Pancreas (tissue), 10 donors: ENCODE measurements at regions not wholly inside any gene's neighbourhood (a gene's known extent, or its start where the extent isn't known, plus 50 kb on each side); places are given as distances from the start of the nearest gene placed in this dataset.

ENCODE experiments used
- ATAC-seq, 4 donors: fragments of 200-7000 bp; cut with Tn5 transposase; one replicate each; pipeline versions ENCODE4 v1.8.0 to v1.9.1; 2020; ENCODE audit warnings: mild to moderate bottlenecking in 4 of 4, moderate library complexity in 4 of 4
- DNase-seq, 6 donors: peaks; one replicate each; pipeline ENCODE4 v3.0.0-alpha.2; 2020
- FAIRE-seq: peaks from 2 replicates; lab custom pipeline; 2012; peaks lifted over from hg19 to GRCh38; lab: Jason Lieb, UNC
- H3K27ac ChIP-seq, 4 donors: fragments of 200-600 bp; sonication (generic); 1 replicate in 3 of 4; 2 replicates in 1 of 4; pipeline versions ENCODE4 v1.5.0 to v1.8.0; 2020
- H3K27me3 ChIP-seq, 4 donors: fragments of 200-600 bp; one replicate each; pipeline ENCODE4 v1.8.0; 2021
- H3K36me3 ChIP-seq, 3 donors: fragments of 200-600 bp; sonication (generic) in 1 of 3; one replicate each; pipeline versions ENCODE4 v1.5.0 to v1.8.0; 2020 to 2021
- H3K4me1 ChIP-seq, 3 donors: fragments of 200-600 bp; one replicate each; pipeline ENCODE4 v1.8.0; 2021
- H3K4me3 ChIP-seq, 4 donors: fragments of 200-600 bp; sonication (generic) in 2 of 4; one replicate each; pipeline versions ENCODE4 v1.5.0 to v1.8.0; 2020 to 2021
- H3K9me3 ChIP-seq, 4 donors: fragments of 200-600 bp; one replicate each; pipeline ENCODE4 v1.8.0; 2021
- WGBS, 2 donors: extraction: QIAGEN DNeasy Blood & Tissue Kit; methylation state at CpG; one replicate each; pipeline ENCODE4 v1.1.7; 2013; 5-methylcytosine and 5-hydroxymethylcytosine counted together
- intact Hi-C, 3 donors: fragments of 100-400 bp; cut with DNase I; formaldehyde crosslinking; loops; one replicate each; pipeline versions ENCODE4 v1.11.1 to v1.14.2; 2022
- TF ChIP-seq, protein P1 (sequence below), 4 donors: fragments of 200-600 bp; sonication (generic) in 3 of 4; IDR thresholded peaks; one replicate each; pipeline versions ENCODE4 v1.5.0 to v1.8.0; 2021; ENCODE audit warnings: antibody characterized with exemption in 4 of 4
- donor health status: healthy with polysubstance abuse.
- donor health status: DM: no; HTN: no; CAD: no; lungs with moderate emphysema.
- donor health status: DM: no; HTN: no; CAD: no.
- donor health status: control.
- donor health status: control.
- donor health status: Bipolar disorder and iron deficiency.
- donor health status: DM: yes; HTN: yes; CAD: no.
- donor health status: DM: no; HTN: no; CAD: no.
- donor health status: DM: no; HTN: no; CAD: no.
- donor health status: DM: yes; HTN: yes; CAD: no.

- Histone ChIP-seq H3K4me1 (no peaks in the 10 kb centered on the region), H3K9me3 (no peaks in the 10 kb centered on the region), H3K36me3 (no peaks in the 10 kb centered on the region), H3K27me3 (no peaks in the 10 kb centered on the region), H3K4me3 (no peak overlapping the region), H3K27ac (no peak overlapping the region)
- intact Hi-C loops: no loop called here
- ATAC-seq (no peak), FAIRE-seq (no peak), DNase-seq (no peak)
- TF ChIP-seq, protein P1, sequence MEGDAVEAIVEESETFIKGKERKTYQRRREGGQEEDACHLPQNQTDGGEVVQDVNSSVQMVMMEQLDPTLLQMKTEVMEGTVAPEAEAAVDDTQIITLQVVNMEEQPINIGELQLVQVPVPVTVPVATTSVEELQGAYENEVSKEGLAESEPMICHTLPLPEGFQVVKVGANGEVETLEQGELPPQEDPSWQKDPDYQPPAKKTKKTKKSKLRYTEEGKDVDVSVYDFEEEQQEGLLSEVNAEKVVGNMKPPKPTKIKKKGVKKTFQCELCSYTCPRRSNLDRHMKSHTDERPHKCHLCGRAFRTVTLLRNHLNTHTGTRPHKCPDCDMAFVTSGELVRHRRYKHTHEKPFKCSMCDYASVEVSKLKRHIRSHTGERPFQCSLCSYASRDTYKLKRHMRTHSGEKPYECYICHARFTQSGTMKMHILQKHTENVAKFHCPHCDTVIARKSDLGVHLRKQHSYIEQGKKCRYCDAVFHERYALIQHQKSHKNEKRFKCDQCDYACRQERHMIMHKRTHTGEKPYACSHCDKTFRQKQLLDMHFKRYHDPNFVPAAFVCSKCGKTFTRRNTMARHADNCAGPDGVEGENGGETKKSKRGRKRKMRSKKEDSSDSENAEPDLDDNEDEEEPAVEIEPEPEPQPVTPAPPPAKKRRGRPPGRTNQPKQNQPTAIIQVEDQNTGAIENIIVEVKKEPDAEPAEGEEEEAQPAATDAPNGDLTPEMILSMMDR (IDR thresholded peaks at IDR 0.05): no peak
- 61 to 74% methylated on average over 11 of the region's 11 CpGs for WGBS, 2 donors
Observed at GRCh38 chr22:47456031-47456430, 693.6 kb downstream of the TBC1D22A start.

- ATAC-seq: no peak
- TF ChIP-seq, protein P1 (IDR thresholded peaks at IDR 0.05): no peak
- intact Hi-C loops: no loop called here
Observed at GRCh38 chr22:47453049-47453448, 690.6 kb downstream of the TBC1D22A start.

GRCh38 chr22:47452184-47452583, 689.7 kb downstream of the TBC1D22A start:
- Histone ChIP-seq H3K27me3 (no peaks in the 10 kb centered on the region), H3K4me1 (no peaks in the 10 kb centered on the region), H3K36me3 (no peaks in the 10 kb centered on the region), H3K9me3 (no peaks in the 10 kb centered on the region), H3K4me3 (no peak overlapping the region), H3K27ac (no peak overlapping the region)
- ATAC-seq: no peak
- 53 to 77% methylated on average over 2 of the region's 2 CpGs for WGBS, 2 donors
- DNase-seq: no peak
- TF ChIP-seq, protein P1 (IDR thresholded peaks at IDR 0.05): peak in 1 of 4 donors; percentile 13
- FAIRE-seq: no peak
- intact Hi-C loops: no loop called here

More at GRCh38 chr22:47453049-47453448, 690.6 kb downstream of the TBC1D22A start:
- FAIRE-seq (no peak), DNase-seq (no peak)
- Histone ChIP-seq H3K4me3 (no peak overlapping the region), H3K36me3 (no peaks in the 10 kb centered on the region), H3K27me3 (no peaks in the 10 kb centered on the region), H3K27ac (no peak overlapping the region), H3K4me1 (no peaks in the 10 kb centered on the region), H3K9me3 (no peaks in the 10 kb centered on the region)
- WGBS, 2 donors: 66 to 85% methylated on average over 6 of the region's 6 CpGs

DNA sequence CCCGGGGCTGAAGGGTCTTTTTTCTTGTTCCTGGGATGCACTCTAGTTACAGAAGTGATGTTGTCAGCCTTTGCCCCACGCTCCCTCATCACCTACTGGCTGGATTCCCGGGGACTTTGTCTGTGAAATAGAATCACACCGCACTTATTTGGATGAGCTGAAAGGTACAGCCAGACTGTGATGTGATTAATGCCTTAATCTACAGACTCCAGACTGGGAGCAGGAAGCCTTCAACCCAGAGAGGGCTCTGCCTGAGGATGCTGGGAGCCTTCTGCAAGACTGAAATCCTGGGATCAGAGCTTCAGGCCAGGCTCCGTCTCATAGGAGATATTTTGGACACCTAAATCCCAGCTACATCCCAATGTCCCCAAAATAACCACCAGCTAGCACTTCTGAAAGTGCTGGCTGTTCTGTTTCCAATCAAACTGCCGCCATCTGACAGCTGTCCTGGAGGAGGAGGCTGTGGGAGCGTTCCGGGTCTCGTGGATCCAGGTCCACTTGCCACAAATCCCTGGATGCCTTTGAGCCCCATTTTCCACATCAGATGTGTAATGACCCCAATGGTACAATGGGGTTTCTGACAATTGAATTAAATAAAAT, 688.5 kb downstream of the TBC1D22A start:
- no peak overlapping the region for H3K27ac ChIP-seq
- H3K36me3 ChIP-seq: no peaks in the 10 kb centered on the region
- no peak for FAIRE-seq
- H3K4me3 ChIP-seq: no peak overlapping the region
- TF ChIP-seq, protein P1 (IDR thresholded peaks at IDR 0.05): no peak
- intact Hi-C loops: no loop called here
- 70 to 76% methylated on average over 9 of the region's 9 CpGs for WGBS, 2 donors
- no peak for ATAC-seq
- DNase-seq: no peak
- no peaks in the 10 kb centered on the region for H3K9me3 ChIP-seq
- H3K27me3 ChIP-seq: peaks cover 0 to 3% (median 0%) of the 10 kb centered on the region in 4 donors
- H3K4me1 ChIP-seq: no peaks in the 10 kb centered on the region

GRCh38 chr22:47449508-47450270, 687.2 kb downstream of the TBC1D22A start:
- FAIRE-seq (no peak), ATAC-seq (no peak), DNase-seq (no peak)
- H3K27me3 ChIP-seq: peaks cover 0 to 3% (median 0%) of the 10 kb centered on the region in 4 donors
- no peak overlapping the region for H3K27ac ChIP-seq
- WGBS, 2 donors: 59 to 69% methylated on average over 12 of the region's 12 CpGs
- intact Hi-C loops: no loop called here
- TF ChIP-seq, protein P1 (IDR thresholded peaks at IDR 0.05): no peak
- H3K9me3 ChIP-seq: no peaks in the 10 kb centered on the region
- H3K4me1 ChIP-seq: no peaks in the 10 kb centered on the region
- no peak overlapping the region for H3K4me3 ChIP-seq
- H3K36me3 ChIP-seq: no peaks in the 10 kb centered on the region
